MCF 10A (cell line): ENCODE measurements at regions not wholly inside any gene's neighbourhood (a gene's known extent, or its start where the extent isn't known, plus 50 kb on each side); places are given as distances from the start of the nearest gene placed in this dataset.

ENCODE experiments used
- BruUV-seq: library from RNA; stranded (reverse); fragments of 400-500 nt; replicated peaks from 2 replicates; lab custom pipeline; 2021; lab: Mats Ljungman, UMichigan
- CTCF ChIA-PET: fragments of 300-600 bp; sonication (Branson Sonifier 250); formaldehyde crosslinking; extraction: SDS; loops from one replicate; lab custom pipeline; 2021; ENCODE audit warnings: antibody characterized with exemption, inconsistent platforms; lab: Yijun Ruan, JAX
- POLR2A ChIA-PET: fragments of 300-600, 350-650 bp; sonication (Branson Sonifier 250); formaldehyde crosslinking; extraction: SDS; loops from one replicate; lab custom pipeline; 2020; ENCODE audit warnings: antibody characterized with exemption, inconsistent platforms; lab: Yijun Ruan, JAX
- DNase-seq: peaks from one replicate; pipeline ENCODE4 v3.0.0-alpha.2; 2018; ENCODE audit not compliant: unreplicated experiment
- H3K27ac Mint-ChIP-seq: one replicate; pipeline ENCODE4 v1.8.0; 2022; ENCODE audit warnings: mild to moderate bottlenecking, low read depth, mixed read lengths; ENCODE audit not compliant: unreplicated experiment
- H3K27me3 Mint-ChIP-seq: one replicate; pipeline ENCODE4 v1.8.0; 2022; ENCODE audit warnings: mixed read lengths; ENCODE audit not compliant: insufficient read depth, unreplicated experiment
- H3K36me3 Mint-ChIP-seq: one replicate; pipeline ENCODE4 v1.8.0; 2022; ENCODE audit warnings: mild to moderate bottlenecking, moderate library complexity, mixed read lengths; ENCODE audit not compliant: insufficient read depth, unreplicated experiment
- H3K4me1 Mint-ChIP-seq: one replicate; pipeline ENCODE4 v1.8.0; 2022; ENCODE audit warnings: mixed read lengths; ENCODE audit not compliant: insufficient read depth, unreplicated experiment
- H3K4me3 Mint-ChIP-seq: one replicate; pipeline ENCODE4 v1.8.0; 2022; ENCODE audit warnings: mild to moderate bottlenecking, moderate library complexity, mixed read lengths; ENCODE audit not compliant: unreplicated experiment
- H3K9me3 Mint-ChIP-seq: one replicate; pipeline ENCODE4 v1.8.0; 2022; ENCODE audit warnings: mixed read lengths; ENCODE audit not compliant: unreplicated experiment
- intact Hi-C: fragments of 100-400 bp; cut with micrococcal nuclease; formaldehyde crosslinking; loops from 2 replicates; pipeline ENCODE4 v1.14.1; 2022
- TF ChIP-seq, protein P1 (sequence below): fragments of 200-600 bp; IDR thresholded peaks from one replicate; pipeline ENCODE4 v1.8.0; 2022; ENCODE audit warnings: antibody characterized with exemption, mild to moderate bottlenecking; ENCODE audit not compliant: unreplicated experiment

GRCh38 chr5:128896675-128897074 is 68.6 kb upstream of the SLC27A6 start:
- ChIA-PET POLR2A (interaction anchor here (1.1 to 1.4 kb wide), 2 partner anchors 10 to 198 kb away, joined by 3 to 4 read pairs; partner anchors contain the start of gene ISOC1), CTCF (interaction anchor here (1.6 to 2.4 kb wide), 2 partner anchors 9 to 229 kb away, joined by 3 to 17 read pairs; no protein-coding TSS in a partner anchor)
- Mint-ChIP-seq H3K27ac (no peak overlapping the region), H3K36me3 (no peaks in the 10 kb centered on the region), H3K27me3 (peaks cover 50% of the 10 kb centered on the region), H3K9me3 (no peaks in the 10 kb centered on the region), H3K4me1 (no peaks in the 10 kb centered on the region), H3K4me3 (no peak overlapping the region)
- TF ChIP-seq, protein P1, sequence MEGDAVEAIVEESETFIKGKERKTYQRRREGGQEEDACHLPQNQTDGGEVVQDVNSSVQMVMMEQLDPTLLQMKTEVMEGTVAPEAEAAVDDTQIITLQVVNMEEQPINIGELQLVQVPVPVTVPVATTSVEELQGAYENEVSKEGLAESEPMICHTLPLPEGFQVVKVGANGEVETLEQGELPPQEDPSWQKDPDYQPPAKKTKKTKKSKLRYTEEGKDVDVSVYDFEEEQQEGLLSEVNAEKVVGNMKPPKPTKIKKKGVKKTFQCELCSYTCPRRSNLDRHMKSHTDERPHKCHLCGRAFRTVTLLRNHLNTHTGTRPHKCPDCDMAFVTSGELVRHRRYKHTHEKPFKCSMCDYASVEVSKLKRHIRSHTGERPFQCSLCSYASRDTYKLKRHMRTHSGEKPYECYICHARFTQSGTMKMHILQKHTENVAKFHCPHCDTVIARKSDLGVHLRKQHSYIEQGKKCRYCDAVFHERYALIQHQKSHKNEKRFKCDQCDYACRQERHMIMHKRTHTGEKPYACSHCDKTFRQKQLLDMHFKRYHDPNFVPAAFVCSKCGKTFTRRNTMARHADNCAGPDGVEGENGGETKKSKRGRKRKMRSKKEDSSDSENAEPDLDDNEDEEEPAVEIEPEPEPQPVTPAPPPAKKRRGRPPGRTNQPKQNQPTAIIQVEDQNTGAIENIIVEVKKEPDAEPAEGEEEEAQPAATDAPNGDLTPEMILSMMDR: no peak
- intact Hi-C loops: no loop called here
- BruUV-seq: no TSS peak
- DNase-seq: no peak

DNA sequence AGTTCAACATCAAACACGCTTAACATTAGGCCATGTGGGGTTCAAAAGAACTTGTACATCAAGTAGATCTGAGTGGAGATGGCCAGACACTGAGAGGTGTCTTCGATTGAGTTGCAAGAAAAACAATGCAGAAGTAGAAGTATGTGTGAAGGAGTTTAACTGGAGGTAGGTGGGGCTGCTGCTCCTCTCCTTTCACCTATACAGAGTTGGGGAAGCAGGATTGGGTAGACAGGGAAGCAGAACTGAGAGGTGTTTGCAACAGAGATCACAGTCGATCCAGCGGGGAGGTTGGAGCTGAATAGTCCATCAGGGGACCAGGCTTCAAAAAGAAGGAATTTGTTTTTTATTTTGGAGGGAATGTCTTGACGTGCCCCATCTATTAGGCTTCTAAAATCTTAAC is 61.7 kb upstream of the SLC27A6 start:
- no TSS peak for BruUV-seq
- H3K9me3 Mint-ChIP-seq: no peaks in the 10 kb centered on the region
- no peaks in the 10 kb centered on the region for H3K27me3 Mint-ChIP-seq
- ChIA-PET POLR2A (interaction anchor here (0.6 to 1.5 kb wide), 2 partner anchors 148 to 191 kb away, joined by 3 to 4 read pairs; partner anchors contain the start of gene ISOC1), CTCF (interaction anchor here (0.6 to 2.2 kb wide), 5 partner anchors 8 to 863 kb away, joined by 3 to 7 read pairs (median 3); partner anchors contain the start of gene ISOC1)
- no peak for DNase-seq
- TF ChIP-seq, protein P1: no peak
- intact Hi-C loops: loop anchor here (10.0 kb wide), 2 partner anchors 641 to 951 kb away; no protein-coding TSS in a partner anchor
- no peak overlapping the region for H3K4me3 Mint-ChIP-seq
- H3K36me3 Mint-ChIP-seq: no peaks in the 10 kb centered on the region
- no peaks in the 10 kb centered on the region for H3K4me1 Mint-ChIP-seq
- no peak overlapping the region for H3K27ac Mint-ChIP-seq

DNA sequence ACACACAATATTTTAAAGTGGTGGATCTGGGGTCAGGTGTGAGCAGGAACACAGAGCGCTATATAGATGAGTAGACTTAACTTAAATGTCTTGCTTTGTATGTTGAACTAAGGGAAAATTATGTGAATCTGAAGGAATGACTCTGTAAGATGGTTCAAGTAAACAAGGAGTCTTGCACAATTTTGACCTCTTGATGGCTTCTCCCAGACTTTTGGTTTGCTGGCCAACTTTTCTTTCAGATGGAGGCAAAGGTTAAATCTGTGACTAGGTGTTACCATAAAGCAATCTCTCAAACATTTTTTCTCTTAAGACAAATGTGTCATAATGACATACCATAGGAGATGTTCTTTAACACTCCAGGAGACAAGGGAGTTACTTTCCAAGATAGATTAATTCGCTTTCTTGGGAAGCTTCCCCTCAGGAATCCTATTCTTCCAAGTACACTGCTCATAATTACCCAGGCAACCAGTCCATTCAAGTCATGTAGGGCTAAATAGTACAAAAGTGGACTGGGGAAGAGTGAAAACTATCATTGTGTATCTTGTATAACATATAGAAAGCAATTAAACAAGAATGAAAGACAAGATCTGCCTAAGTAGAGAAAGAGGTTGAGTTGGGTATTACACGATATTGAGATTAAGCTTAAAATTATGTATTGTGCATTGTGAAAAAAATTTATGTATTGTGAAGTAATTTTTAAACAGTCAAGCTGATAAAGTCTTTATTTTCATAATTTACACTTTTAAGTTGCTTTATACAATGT is 60.3 kb upstream of the SLC27A6 start:
- BruUV-seq: no TSS peak

More for the DNA sequence above, 60.3 kb upstream of the SLC27A6 start:
- Mint-ChIP-seq H3K4me1 (no peaks in the 10 kb centered on the region), H3K9me3 (no peaks in the 10 kb centered on the region), H3K36me3 (no peaks in the 10 kb centered on the region), H3K27ac (no peak overlapping the region), H3K27me3 (no peaks in the 10 kb centered on the region), H3K4me3 (no peak overlapping the region)
- TF ChIP-seq, protein P1: no peak
- intact Hi-C loops: loop anchor here (1.0 to 10.0 kb wide), 7 partner anchors 148 to 950 kb away; partner anchors contain the start of gene ISOC1
- ChIA-PET CTCF (interaction anchor here (0.6 to 3.5 kb wide), 27 partner anchors 8 to 902 kb away, joined by 3 to 41 read pairs (median 4); partner anchors contain the start of gene ISOC1), POLR2A (interaction anchor here (0.6 to 1.5 kb wide), 5 partner anchors 113 to 233 kb away, joined by 3 to 5 read pairs (median 4); partner anchors contain the start of gene ISOC1)
- DNase-seq: peak; percentile 11
